ENCODE measurements at regions not wholly inside any gene's neighbourhood (a gene's known extent, or its start where the extent isn't known, plus 50 kb on each side); places are given as distances from the start of the nearest gene placed in this dataset.

DNA sequence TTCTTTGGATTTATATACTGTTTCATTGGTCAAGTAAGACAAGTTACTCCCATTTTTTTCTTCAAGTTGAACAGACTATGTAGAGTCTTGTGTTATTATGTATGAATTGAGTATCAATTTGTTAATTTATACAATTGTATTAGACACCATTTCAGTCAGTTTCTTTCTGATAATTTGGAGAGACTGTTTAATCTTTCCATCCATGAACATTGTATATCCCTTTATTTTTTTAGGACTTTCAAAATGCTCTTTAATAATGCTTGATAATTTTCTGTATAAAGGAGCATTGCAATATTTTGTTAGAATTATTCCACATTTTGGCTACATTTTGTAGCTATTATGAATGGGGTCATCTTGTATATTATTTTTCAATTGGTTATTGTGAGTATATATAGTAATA, 69.1 kb upstream of the PJA2 start:
- TF ChIP-seq, protein P1, sequence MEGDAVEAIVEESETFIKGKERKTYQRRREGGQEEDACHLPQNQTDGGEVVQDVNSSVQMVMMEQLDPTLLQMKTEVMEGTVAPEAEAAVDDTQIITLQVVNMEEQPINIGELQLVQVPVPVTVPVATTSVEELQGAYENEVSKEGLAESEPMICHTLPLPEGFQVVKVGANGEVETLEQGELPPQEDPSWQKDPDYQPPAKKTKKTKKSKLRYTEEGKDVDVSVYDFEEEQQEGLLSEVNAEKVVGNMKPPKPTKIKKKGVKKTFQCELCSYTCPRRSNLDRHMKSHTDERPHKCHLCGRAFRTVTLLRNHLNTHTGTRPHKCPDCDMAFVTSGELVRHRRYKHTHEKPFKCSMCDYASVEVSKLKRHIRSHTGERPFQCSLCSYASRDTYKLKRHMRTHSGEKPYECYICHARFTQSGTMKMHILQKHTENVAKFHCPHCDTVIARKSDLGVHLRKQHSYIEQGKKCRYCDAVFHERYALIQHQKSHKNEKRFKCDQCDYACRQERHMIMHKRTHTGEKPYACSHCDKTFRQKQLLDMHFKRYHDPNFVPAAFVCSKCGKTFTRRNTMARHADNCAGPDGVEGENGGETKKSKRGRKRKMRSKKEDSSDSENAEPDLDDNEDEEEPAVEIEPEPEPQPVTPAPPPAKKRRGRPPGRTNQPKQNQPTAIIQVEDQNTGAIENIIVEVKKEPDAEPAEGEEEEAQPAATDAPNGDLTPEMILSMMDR (IDR thresholded peaks at IDR 0.05; ENCODE audit: low read depth, low read length, poor library complexity, severe bottlenecking) = no peak
- no peak for TF ChIP-seq EZH2phosphoT487 (IDR thresholded peaks at IDR 0.05; ENCODE audit: borderline replicate concordance, low read length)

Measured in DOHH2 (cell line).